GM19239 (cell line): ENCODE measurements at regions not wholly inside any gene's neighbourhood (a gene's known extent, or its start where the extent isn't known, plus 50 kb on each side); places are given as distances from the start of the nearest gene placed in this dataset.

Experiments used
- DNase-seq: peaks from one replicate; pipeline ENCODE4 v3.0.0; 2011; ENCODE audit warnings: low spot score; ENCODE audit not compliant: insufficient read length
- FAIRE-seq: peaks from 2 replicates; lab custom pipeline; 2011; peaks lifted over from hg19 to GRCh38; lab: Jason Lieb, UNC

- FAIRE-seq (no peak), DNase-seq (no peak)
These were observed 1267.9 kb downstream of the BRD1 start for GRCh38 chr22:48559647-48560388.

DNA sequence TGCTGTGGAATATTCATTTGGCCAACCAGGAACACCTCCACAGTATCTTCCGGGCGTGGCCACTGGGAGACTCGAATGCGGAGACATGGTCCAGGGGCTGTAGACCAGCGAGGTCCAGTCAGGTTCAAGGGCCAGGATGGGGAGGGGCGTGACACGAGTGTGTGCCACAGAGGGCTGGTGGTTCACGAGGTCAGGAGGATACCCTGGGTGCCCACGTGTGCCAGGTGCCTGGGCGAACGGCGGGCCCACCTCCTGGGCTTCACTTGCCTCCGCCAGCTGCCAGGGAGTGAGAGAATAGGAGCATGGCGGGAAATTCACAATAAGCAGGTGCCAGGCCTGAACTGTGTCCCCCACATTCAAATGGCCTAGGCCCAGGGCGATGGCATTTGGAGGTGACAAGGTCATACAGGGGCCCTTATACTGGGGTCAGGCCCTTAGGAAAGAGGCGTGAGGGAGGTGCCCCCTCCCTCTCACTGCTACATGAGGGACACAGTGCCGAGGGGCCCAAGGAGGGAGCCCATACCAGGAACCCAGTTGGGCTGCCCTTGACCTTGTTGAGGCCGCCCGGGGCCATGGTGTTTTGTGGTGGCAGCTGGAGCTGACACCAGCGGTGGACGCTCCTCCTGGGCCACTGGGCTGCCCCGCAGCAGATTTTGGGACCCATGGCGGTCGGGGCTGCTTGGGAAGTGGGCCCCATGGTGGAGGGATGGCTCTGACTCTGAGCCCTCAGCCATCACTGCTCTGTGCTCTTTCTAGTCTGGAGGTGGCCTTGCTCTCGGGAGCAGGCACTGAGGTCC is 1268.9 kb downstream of the BRD1 start:
- FAIRE-seq, result no peak
- DNase-seq, result no peak

GRCh38 chr22:48558016-48558415 is 1269.7 kb downstream of the BRD1 start:
- FAIRE-seq, result no peak
- DNase-seq, result no peak

DNA sequence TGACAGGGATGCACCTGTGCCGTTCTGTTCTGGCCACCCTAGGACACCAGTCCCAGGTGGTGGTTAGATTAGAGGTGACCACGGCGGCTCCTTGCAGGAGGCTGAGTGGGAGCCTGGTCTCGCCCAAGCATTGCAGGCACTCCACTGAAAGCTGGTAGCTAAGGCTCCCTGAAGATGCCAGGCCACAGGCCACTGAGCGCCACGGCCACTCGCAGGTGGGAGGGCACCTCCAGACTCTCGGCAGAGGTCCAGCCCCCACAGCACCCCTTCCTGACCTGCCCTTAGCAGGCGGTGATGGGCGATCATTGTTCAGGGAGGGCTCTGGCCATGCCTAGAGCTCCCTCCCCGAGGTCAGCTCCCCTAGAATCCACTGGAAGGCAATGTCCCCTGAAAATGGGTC is 1270.2 kb downstream of the BRD1 start:
- DNase-seq (no peak), FAIRE-seq (no peak)

- DNase-seq (no peak), FAIRE-seq (no peak)
These were observed 1270.9 kb downstream of the BRD1 start for GRCh38 chr22:48556751-48557150.

- no peak for DNase-seq
These were observed 1271.5 kb downstream of the BRD1 start for GRCh38 chr22:48556222-48556621.

GRCh38 chr22:48555606-48556005 is 1272.1 kb downstream of the BRD1 start:
- FAIRE-seq, result no peak
- DNase-seq, result no peak

More at GRCh38 chr22:48556222-48556621, 1271.5 kb downstream of the BRD1 start:
- FAIRE-seq, result no peak

DNA sequence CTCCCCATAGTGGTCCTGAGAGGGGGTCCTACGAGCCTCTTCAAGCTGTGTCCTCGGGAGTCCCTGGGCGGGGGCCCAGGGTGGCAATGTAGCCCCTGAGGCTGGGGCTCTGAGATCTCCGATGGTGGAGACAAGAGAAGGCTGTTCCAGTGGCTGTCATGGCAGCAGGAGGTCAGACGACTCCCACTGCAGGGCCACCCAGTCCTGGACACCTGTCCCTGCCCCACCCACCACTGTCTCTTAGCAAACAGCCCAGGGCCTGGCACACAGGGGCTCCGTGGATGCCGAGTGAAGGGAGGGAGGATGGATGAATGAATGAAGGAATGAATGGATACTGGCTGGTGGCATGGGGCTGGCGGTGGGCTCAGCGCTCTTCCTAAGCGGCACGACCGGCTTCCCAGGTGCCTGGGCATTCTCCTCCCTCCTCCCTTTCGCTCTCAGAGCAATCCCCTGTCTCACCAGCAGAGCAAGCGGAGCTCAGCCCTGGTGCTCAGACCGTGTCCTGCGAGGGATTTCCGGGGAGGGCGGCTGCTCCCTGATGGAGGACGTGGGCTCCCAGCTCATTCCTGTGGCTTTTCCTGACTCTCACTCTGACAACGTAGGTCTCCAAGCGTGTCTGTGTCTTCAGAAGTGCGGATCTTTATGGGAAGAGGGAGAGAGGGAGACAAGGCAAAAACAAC is 1272.6 kb downstream of the BRD1 start:
- FAIRE-seq (no peak), DNase-seq (no peak)

GRCh38 chr22:48553694-48554308 is 1273.9 kb downstream of the BRD1 start:
- DNase-seq, result no peak
- FAIRE-seq, result no peak

GRCh38 chr22:48553119-48553518 is 1274.6 kb downstream of the BRD1 start:
- no peak for DNase-seq
- no peak for FAIRE-seq

GRCh38 chr22:48551716-48552268 is 1275.9 kb downstream of the BRD1 start:
- FAIRE-seq, result no peak

GRCh38 chr22:48551061-48551460 is 1276.6 kb downstream of the BRD1 start:
- DNase-seq, result no peak

More at GRCh38 chr22:48551716-48552268, 1275.9 kb downstream of the BRD1 start:
- no peak for DNase-seq

DNA sequence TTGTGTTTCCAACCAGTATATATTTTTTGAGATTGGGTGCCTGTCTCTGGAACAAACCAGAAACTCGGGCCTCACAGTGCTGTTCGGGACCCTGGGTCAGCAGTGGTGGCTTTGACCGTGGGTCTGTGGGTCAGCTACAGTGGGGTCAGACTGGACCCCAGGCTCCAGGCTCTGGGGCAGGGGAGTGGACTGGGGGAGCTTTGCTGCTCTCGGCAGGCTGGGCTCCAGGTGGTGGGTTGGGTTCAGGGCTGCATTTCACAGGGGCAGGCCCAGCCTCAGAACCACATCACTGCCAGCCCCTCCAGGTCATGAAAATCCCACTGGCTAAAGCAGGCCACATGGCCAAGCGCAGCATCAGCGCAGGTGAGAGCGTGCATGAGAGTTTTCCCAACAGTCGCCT is 1279.3 kb downstream of the BRD1 start:
- no peak for FAIRE-seq

More at GRCh38 chr22:48551061-48551460, 1276.6 kb downstream of the BRD1 start:
- FAIRE-seq, result no peak

GRCh38 chr22:48547971-48548370 is 1279.7 kb downstream of the BRD1 start:
- FAIRE-seq, result no peak
- no peak for DNase-seq

More for the DNA sequence above, 1279.3 kb downstream of the BRD1 start:
- DNase-seq, result no peak

DNA sequence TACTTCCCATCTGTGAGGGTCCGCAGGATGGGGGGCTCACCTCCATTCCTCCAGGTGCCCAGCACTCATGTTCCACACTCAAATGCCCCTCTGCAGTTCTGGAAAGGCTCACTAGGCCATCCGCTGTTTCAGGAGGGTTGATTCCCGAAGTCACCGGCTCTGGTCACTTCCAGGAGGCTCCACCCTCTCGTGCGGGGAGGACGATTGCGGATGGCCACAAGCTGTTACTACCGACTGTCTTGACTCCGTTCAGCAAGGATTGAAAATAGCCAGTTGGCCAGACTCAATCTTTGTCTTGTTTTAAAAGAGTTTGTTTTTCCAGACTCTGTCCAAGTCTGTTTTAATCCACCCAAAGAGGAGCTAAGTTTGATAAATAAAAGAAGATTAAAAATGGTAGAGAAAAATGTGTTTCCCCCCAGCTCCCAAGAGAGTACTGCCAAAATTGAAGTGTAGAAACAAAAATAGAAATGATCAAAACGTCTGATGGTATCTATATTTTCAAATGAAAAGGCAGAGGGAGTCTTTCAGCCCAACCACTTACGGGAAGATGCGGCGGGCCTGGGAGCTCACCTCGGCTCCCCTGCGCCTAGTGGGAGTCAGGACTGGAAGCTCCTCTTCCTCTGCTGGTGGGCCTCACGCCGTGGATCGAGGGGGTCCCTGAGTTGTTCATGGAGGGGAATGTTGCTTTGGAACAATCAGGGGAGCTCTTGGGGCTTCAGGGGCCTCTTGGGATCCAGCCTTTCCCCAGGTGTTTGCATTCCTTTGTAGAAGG is 1280.8 kb downstream of the BRD1 start:
- DNase-seq (no peak), FAIRE-seq (no peak)

DNA sequence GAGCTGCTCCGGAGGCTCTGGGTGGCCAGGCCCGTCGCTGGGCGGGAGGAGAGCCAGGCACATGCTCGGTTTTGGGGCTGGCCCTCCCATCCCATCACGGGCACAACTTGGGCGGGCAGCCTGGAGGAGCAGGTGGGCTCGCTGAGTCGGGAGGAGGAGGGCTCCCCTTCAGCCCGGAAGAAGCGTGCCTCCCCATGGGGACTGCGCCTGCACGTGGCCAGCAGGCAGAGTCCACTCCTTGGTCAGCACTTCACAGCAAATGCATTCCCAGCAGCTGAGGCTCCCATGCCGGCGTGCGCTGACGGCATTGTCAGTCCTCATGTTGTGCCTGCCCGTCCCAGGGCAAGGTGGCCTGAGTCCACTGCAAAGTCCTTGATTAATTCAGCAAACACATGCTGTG is 1281.7 kb downstream of the BRD1 start:
- FAIRE-seq (no peak), DNase-seq (no peak)

- FAIRE-seq, result no peak
These were observed 1286.1 kb downstream of the BRD1 start for GRCh38 chr22:48541401-48542098.

DNA sequence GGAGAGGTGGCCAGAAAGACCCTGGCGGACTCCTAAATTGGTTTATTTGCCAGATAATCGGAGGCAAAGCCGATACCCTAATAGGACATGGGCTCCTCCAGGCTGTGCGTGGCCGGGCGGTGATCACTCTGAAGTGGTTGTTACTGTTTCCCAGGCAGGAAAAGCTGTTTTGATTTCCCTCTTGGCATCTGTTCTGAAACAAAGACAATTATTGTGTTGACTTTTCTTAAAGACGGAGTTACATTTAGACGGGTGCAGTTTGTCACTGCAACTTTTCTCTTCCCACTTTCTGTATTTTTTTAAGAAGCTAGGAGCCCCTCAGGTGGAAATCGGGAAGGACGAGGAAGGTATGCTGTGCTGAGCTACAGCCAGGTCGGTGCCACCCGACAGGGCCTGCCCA is 1288.4 kb downstream of the BRD1 start:
- FAIRE-seq (no peak), DNase-seq (no peak)

More at GRCh38 chr22:48541401-48542098, 1286.1 kb downstream of the BRD1 start:
- DNase-seq, result no peak
